ENCODE measurements at regions not wholly inside any gene's neighbourhood (a gene's known extent, or its start where the extent isn't known, plus 50 kb on each side); places are given as distances from the start of the nearest gene placed in this dataset.

DNA sequence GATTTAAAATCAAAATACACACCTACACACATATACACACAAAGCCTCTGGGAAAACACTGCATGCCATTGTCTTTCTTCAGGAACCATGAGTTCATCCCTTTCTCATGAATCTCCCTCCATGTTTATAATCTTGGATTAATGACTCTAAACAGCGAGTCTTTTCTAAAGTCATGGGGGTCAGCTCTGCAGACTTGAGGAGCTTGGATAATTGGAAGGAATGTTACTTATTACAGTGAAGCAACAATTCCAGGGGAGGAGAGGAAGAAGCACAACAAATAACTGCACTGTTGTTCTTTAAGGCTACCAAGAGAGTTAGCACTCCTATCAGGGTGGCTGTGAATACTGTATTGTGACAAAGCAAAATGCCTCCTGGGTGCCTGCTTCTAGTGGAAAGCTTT lies 444.7 kb downstream of the ANXA1 start:
- Histone ChIP-seq H3K9me3 (ENCODE audit: control insufficient read depth, insufficient read depth, low read length) (no peaks in the 10 kb centered on the region), H2AK9ac (replicated peaks; ENCODE audit: low read depth, low read length, poor library complexity) (no peak overlapping the region), H2BK15ac (ENCODE audit: low read depth, low read length) (no peak overlapping the region), H2BK120ac (ENCODE audit: low read depth, low read length) (no peak overlapping the region), H3K18ac (ENCODE audit: low read depth, low read length) (no peak overlapping the region), H2AFZ (replicated peaks; ENCODE audit: low read length, poor library complexity) (no peak overlapping the region), H3K9ac (ENCODE audit: low read depth, low read length) (no peak overlapping the region), H4K91ac (ENCODE audit: insufficient read depth, low read depth, low read length) (no peak overlapping the region), H4K8ac (ENCODE audit: low read depth in 2 of 2, low read length in 2 of 2) (no peak overlapping the region), H3K14ac (replicated peaks; ENCODE audit: low read depth, low read length) (no peak overlapping the region), H3K27ac (ENCODE audit: insufficient read depth, low read length) (no peak overlapping the region), H3K79me1 (ENCODE audit: low read depth in 1 of 2, low read length in 2 of 2) (no peaks in the 10 kb centered on the region), H4K20me1 (ENCODE audit: insufficient read depth, low read length) (no peaks in the 10 kb centered on the region), H3K27me3 (ENCODE audit: control insufficient read depth, insufficient read depth, low read length) (no peaks in the 10 kb centered on the region), H2BK5ac (ENCODE audit: low read depth, low read length, poor library complexity, severe bottlenecking) (no peak overlapping the region), H3K56ac (ENCODE audit: extremely low read depth, insufficient read depth, low read length) (no peak overlapping the region), H3K36me3 (ENCODE audit: control insufficient read depth, insufficient read depth, low read length) (no peaks in the 10 kb centered on the region), H3K4me3 (ENCODE audit: insufficient read depth, low read depth, low read length) (no peak overlapping the region), H4K5ac (ENCODE audit: low read depth, low read length) (no peak overlapping the region), H3K4me2 (ENCODE audit: low read depth, low read length) (no peak overlapping the region), H3K4me1 (ENCODE audit: control insufficient read depth, insufficient read depth, low read length) (no peaks in the 10 kb centered on the region), H3K4ac (ENCODE audit: low read depth, low read length) (no peak overlapping the region), H3K9me1 (ENCODE audit: insufficient read depth, low read length) (no peaks in the 10 kb centered on the region), H2BK20ac (ENCODE audit: low read depth, low read length) (no peak overlapping the region), H2AK5ac (ENCODE audit: low read depth, low read length) (no peak overlapping the region), H3K23ac (ENCODE audit: low read depth, low read length) (no peak overlapping the region)
- dilution Hi-C loops (cut with HindIII; ENCODE audit: low sequenced_read_pairs, unreplicated experiment), result no loop called here
- CTCF ChIA-PET, result no interaction called here
- DNase-seq (no peak), ATAC-seq (ENCODE audit: low read depth) (no peak)
- in situ Hi-C loops (cut with MboI; ENCODE audit: low sequenced_read_pairs), result no loop called here
- no CpG with 5 or more reads among the region's 1 CpG for WGBS, 2 experiments (ENCODE audit: extremely low coverage in 2 of 2, insufficient read length in 1 of 2)
- intact Hi-C loops (cut with micrococcal nuclease), result no loop called here
- POLR2A ChIA-PET (ENCODE audit: unreplicated experiment), result no interaction called here
- TF ChIP-seq, protein P1, sequence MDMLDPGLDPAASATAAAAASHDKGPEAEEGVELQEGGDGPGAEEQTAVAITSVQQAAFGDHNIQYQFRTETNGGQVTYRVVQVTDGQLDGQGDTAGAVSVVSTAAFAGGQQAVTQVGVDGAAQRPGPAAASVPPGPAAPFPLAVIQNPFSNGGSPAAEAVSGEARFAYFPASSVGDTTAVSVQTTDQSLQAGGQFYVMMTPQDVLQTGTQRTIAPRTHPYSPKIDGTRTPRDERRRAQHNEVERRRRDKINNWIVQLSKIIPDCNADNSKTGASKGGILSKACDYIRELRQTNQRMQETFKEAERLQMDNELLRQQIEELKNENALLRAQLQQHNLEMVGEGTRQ (IDR thresholded peaks at IDR 0.05; ENCODE audit: low read depth, low read length), result no peak
- no TSS peak for BruUV-seq (replicated peaks)

Measured in IMR-90 (cell line).